WTC11 (cell line): ENCODE measurements at regions not wholly inside any gene's neighbourhood (a gene's known extent, or its start where the extent isn't known, plus 50 kb on each side); places are given as distances from the start of the nearest gene placed in this dataset.

Experiments
- ATAC-seq: fragments of 200-7000 bp; cut with Tn5 transposase; 2 replicates; pipeline ENCODE4 v1.10.0; 2021; ENCODE audit warnings: mild to moderate bottlenecking, moderate library complexity
- CTCF ChIA-PET: fragments of 300-600 bp; sonication (Branson Sonifier 250); formaldehyde crosslinking; loops from one replicate; lab custom pipeline; 2021; ENCODE audit warnings: antibody characterized with exemption; lab: Charles Lee
- POLR2A ChIA-PET: fragments of 350-600 bp; sonication (Branson Sonifier 250); formaldehyde crosslinking; loops from one replicate; lab custom pipeline; 2021; ENCODE audit warnings: antibody characterized with exemption; lab: Charles Lee
- DNase-seq: peaks from one replicate; pipeline ENCODE4 v3.0.0; 2021; ENCODE audit warnings: low spot score
- H3K27ac Mint-ChIP-seq: 2 replicates; pipeline ENCODE4 v1.8.0; 2021; ENCODE audit warnings: mixed read lengths
- H3K27me3 Mint-ChIP-seq: 2 replicates; pipeline ENCODE4 v1.8.0; 2021; ENCODE audit warnings: low read depth, mild to moderate bottlenecking, moderate library complexity, mixed read lengths
- H3K36me3 Mint-ChIP-seq: 2 replicates; pipeline ENCODE4 v1.8.0; 2021; ENCODE audit warnings: mixed read lengths
- H3K4me1 Mint-ChIP-seq: 2 replicates; pipeline ENCODE4 v1.8.0; 2022; ENCODE audit warnings: mixed read lengths
- H3K4me3 Mint-ChIP-seq: 2 replicates; pipeline ENCODE4 v1.8.0; 2021; ENCODE audit warnings: mild to moderate bottlenecking, moderate library complexity, mixed read lengths
- H3K9me3 Mint-ChIP-seq: 2 replicates; pipeline ENCODE4 v1.8.0; 2021; ENCODE audit warnings: mixed read lengths
- E2F4 ChIP-seq: sonication (generic); formaldehyde crosslinking; IDR thresholded peaks from 2 replicates; pipeline ENCODE4 v1.8.1; 2022; ENCODE audit warnings: low read depth, mild to moderate bottlenecking, moderate library complexity, missing genetic modification reagents, borderline replicate concordance
- ETV6 ChIP-seq: sonication (generic); formaldehyde crosslinking; IDR thresholded peaks from 2 replicates; pipeline ENCODE4 v1.8.1; 2022; ENCODE audit warnings: mild to moderate bottlenecking, missing genetic modification reagents
- NR1H2 ChIP-seq: sonication (generic); formaldehyde crosslinking; IDR thresholded peaks from 2 replicates; pipeline ENCODE4 v1.9.0; 2021; ENCODE audit warnings: mild to moderate bottlenecking, moderate library complexity, missing genetic modification reagents
- NR3C1 ChIP-seq: sonication (generic); formaldehyde crosslinking; conservative IDR thresholded peaks from 2 replicates; pipeline ENCODE4 v1.8.1; 2023; ENCODE audit warnings: low read depth, mild to moderate bottlenecking, missing genetic modification reagents
- PRDM15 ChIP-seq: sonication (generic); formaldehyde crosslinking; IDR thresholded peaks from 2 replicates; pipeline ENCODE4 v1.8.0; 2022; ENCODE audit warnings: missing genetic modification reagents
- PRRX2 ChIP-seq: fragments of 250-450 bp; sonication (Bioruptor Pico); IDR thresholded peaks from 2 replicates; pipeline ENCODE4 v1.8.0; 2021; ENCODE audit warnings: mild to moderate bottlenecking
- SOX15 ChIP-seq: fragments of 250-450 bp; sonication (Bioruptor Pico); IDR thresholded peaks from 2 replicates; pipeline ENCODE4 v1.9.0; 2021; ENCODE audit warnings: mild to moderate bottlenecking
- ZMAT4 ChIP-seq: fragments of 250-450 bp; sonication (Bioruptor Pico); IDR thresholded peaks from 2 replicates; pipeline ENCODE4 v1.9.0; 2021; ENCODE audit warnings: mild to moderate bottlenecking
- ZNF671 ChIP-seq: fragments of 250-450 bp; sonication (Bioruptor Pico); IDR thresholded peaks from 2 replicates; pipeline ENCODE4 v1.8.0; 2021; ENCODE audit warnings: mild to moderate bottlenecking
- TF ChIP-seq, protein P1 (sequence below): fragments of 250-450 bp; sonication (Bioruptor Pico); IDR thresholded peaks from 2 replicates; pipeline ENCODE4 v1.8.0; 2021; ENCODE audit warnings: mild to moderate bottlenecking
- TF ChIP-seq, protein P2 (sequence below): sonication (generic); formaldehyde crosslinking; IDR thresholded peaks from 2 replicates; pipeline ENCODE4 v1.8.1; 2022; ENCODE audit warnings: mild to moderate bottlenecking, missing genetic modification reagents, moderate library complexity, borderline replicate concordance
- TF ChIP-seq, protein P3 (sequence below): fragments of 250-450 bp; sonication (Bioruptor Pico); IDR thresholded peaks from 2 replicates; pipeline ENCODE4 v1.9.0; 2021; ENCODE audit warnings: mild to moderate bottlenecking, borderline replicate concordance
- TF ChIP-seq, protein P4 (sequence below): sonication (generic); formaldehyde crosslinking; IDR thresholded peaks from 2 replicates; pipeline ENCODE4 v1.8.1; 2023; ENCODE audit warnings: mild to moderate bottlenecking, missing genetic modification reagents
- TF ChIP-seq, protein P5 (sequence below): fragments of 250-450 bp; sonication (Bioruptor Pico); IDR thresholded peaks from 2 replicates; pipeline ENCODE4 v2.1.2; 2022; ENCODE audit warnings: mild to moderate bottlenecking, moderate library complexity

DNA sequence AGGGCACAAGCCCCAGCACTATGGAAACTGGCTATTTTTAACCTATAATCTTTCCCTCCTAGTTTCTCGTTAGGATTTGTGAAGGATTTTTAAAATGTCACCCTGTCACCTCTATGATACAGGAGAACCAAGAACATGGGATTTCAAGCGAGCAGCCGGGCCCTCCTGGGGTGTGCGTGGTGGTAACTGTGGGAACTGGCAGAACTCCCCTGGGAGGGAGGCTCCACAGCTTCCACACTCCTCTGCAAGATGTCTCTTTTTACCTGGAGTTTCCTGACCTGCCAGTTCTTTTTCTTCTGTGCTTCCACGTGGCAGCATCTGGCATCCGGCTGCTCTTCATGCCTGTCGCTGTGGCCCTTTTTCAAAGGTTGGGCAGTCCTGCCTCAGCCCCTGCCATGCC is 386.3 kb upstream of the MYT1L start:
- TF ChIP-seq, protein P1, sequence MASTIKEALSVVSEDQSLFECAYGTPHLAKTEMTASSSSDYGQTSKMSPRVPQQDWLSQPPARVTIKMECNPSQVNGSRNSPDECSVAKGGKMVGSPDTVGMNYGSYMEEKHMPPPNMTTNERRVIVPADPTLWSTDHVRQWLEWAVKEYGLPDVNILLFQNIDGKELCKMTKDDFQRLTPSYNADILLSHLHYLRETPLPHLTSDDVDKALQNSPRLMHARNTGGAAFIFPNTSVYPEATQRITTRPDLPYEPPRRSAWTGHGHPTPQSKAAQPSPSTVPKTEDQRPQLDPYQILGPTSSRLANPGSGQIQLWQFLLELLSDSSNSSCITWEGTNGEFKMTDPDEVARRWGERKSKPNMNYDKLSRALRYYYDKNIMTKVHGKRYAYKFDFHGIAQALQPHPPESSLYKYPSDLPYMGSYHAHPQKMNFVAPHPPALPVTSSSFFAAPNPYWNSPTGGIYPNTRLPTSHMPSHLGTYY (CRISPR knock-in tag) = no peak
- TF ChIP-seq PRRX2 (CRISPR knock-in tag) (no peak), E2F4 (CRISPR knock-in tag) (no peak), NR1H2 (CRISPR knock-in tag) (no peak), ZMAT4 (CRISPR knock-in tag) (no peak), ETV6 (CRISPR knock-in tag) (no peak), NR3C1 (CRISPR knock-in tag) (no peak), SOX15 (CRISPR knock-in tag) (no peak), ZNF671 (CRISPR knock-in tag) (no peak), PRDM15 (CRISPR knock-in tag) (no peak)
- TF ChIP-seq, protein P2, sequence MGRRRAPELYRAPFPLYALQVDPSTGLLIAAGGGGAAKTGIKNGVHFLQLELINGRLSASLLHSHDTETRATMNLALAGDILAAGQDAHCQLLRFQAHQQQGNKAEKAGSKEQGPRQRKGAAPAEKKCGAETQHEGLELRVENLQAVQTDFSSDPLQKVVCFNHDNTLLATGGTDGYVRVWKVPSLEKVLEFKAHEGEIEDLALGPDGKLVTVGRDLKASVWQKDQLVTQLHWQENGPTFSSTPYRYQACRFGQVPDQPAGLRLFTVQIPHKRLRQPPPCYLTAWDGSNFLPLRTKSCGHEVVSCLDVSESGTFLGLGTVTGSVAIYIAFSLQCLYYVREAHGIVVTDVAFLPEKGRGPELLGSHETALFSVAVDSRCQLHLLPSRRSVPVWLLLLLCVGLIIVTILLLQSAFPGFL = no peak
- TF ChIP-seq, protein P3, sequence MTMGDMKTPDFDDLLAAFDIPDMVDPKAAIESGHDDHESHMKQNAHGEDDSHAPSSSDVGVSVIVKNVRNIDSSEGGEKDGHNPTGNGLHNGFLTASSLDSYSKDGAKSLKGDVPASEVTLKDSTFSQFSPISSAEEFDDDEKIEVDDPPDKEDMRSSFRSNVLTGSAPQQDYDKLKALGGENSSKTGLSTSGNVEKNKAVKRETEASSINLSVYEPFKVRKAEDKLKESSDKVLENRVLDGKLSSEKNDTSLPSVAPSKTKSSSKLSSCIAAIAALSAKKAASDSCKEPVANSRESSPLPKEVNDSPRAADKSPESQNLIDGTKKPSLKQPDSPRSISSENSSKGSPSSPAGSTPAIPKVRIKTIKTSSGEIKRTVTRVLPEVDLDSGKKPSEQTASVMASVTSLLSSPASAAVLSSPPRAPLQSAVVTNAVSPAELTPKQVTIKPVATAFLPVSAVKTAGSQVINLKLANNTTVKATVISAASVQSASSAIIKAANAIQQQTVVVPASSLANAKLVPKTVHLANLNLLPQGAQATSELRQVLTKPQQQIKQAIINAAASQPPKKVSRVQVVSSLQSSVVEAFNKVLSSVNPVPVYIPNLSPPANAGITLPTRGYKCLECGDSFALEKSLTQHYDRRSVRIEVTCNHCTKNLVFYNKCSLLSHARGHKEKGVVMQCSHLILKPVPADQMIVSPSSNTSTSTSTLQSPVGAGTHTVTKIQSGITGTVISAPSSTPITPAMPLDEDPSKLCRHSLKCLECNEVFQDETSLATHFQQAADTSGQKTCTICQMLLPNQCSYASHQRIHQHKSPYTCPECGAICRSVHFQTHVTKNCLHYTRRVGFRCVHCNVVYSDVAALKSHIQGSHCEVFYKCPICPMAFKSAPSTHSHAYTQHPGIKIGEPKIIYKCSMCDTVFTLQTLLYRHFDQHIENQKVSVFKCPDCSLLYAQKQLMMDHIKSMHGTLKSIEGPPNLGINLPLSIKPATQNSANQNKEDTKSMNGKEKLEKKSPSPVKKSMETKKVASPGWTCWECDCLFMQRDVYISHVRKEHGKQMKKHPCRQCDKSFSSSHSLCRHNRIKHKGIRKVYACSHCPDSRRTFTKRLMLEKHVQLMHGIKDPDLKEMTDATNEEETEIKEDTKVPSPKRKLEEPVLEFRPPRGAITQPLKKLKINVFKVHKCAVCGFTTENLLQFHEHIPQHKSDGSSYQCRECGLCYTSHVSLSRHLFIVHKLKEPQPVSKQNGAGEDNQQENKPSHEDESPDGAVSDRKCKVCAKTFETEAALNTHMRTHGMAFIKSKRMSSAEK (CRISPR knock-in tag) = no peak
- TF ChIP-seq, protein P4, sequence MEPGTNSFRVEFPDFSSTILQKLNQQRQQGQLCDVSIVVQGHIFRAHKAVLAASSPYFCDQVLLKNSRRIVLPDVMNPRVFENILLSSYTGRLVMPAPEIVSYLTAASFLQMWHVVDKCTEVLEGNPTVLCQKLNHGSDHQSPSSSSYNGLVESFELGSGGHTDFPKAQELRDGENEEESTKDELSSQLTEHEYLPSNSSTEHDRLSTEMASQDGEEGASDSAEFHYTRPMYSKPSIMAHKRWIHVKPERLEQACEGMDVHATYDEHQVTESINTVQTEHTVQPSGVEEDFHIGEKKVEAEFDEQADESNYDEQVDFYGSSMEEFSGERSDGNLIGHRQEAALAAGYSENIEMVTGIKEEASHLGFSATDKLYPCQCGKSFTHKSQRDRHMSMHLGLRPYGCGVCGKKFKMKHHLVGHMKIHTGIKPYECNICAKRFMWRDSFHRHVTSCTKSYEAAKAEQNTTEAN (CRISPR knock-in tag) = no peak
- TF ChIP-seq, protein P5, sequence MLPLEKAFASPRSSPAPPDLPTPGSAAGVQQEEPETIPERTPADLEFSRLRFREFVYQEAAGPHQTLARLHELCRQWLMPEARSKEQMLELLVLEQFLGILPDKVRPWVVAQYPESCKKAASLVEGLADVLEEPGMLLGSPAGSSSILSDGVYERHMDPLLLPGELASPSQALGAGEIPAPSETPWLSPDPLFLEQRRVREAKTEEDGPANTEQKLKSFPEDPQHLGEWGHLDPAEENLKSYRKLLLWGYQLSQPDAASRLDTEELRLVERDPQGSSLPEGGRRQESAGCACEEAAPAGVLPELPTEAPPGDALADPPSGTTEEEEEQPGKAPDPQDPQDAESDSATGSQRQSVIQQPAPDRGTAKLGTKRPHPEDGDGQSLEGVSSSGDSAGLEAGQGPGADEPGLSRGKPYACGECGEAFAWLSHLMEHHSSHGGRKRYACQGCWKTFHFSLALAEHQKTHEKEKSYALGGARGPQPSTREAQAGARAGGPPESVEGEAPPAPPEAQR (CRISPR knock-in tag) = no peak
- TF ChIP-seq, all 79 proteins: peak for 0
- Mint-ChIP-seq H3K36me3 (no peaks in the 10 kb centered on the region), H3K27me3 (no peaks in the 10 kb centered on the region)

More for the DNA sequence above, 386.3 kb upstream of the MYT1L start:
- ChIA-PET CTCF (no interaction called here), POLR2A (no interaction called here)
- H3K4me3 Mint-ChIP-seq = no peak overlapping the region
- DNase-seq = no peak
- no peak for ATAC-seq
- no peaks in the 10 kb centered on the region for H3K4me1 Mint-ChIP-seq
- H3K27ac Mint-ChIP-seq = no peak overlapping the region
- no peaks in the 10 kb centered on the region for H3K9me3 Mint-ChIP-seq
